Thyroid gland (tissue), 4 donors: ENCODE measurements at regions not wholly inside any gene's neighbourhood (a gene's known extent, or its start where the extent isn't known, plus 50 kb on each side); places are given as distances from the start of the nearest gene placed in this dataset.

ENCODE experiments used
- CTCF ChIP-seq, 6 experiments: fragments of 200-600 bp in 3 of 6; fragments of 450-650 bp in 3 of 6; sonication (generic) in 3 of 6; IDR thresholded peaks; one replicate each; pipeline ENCODE4 v1.5.1; 2016 to 2019; ENCODE audit warnings: antibody characterized with exemption in 6 of 6, mild to moderate bottlenecking in 2 of 6, inconsistent platforms in 1 of 6, moderate library complexity in 1 of 6
- POLR2A ChIP-seq, 2 donors: fragments of 450-650 bp; IDR thresholded peaks; one replicate each; pipeline ENCODE4 v1.6.1; 2017; ENCODE audit warnings: antibody characterized with exemption in 2 of 2, mild to moderate bottlenecking in 2 of 2, moderate library complexity in 1 of 2

DNA sequence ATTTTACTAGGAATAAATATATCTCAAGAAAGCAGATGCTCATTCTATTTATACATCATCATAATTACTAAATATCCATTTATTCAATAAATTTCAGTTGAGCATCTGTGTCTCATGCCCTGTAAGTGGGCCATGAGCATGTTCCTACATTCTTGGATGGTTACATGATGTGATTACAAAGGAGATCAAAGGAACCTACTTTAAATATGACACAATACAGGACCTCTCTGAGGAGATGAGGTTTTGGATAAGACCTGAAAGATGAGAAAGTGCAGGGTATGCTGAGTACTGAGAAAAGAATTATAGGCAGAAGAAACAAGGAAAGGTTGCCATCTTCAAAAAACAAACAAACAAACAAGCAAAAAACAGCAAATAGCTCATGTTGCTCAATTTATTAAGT lies 105.4 kb upstream of the CNTN1 start:
- TF ChIP-seq CTCF (IDR thresholded peaks at IDR 0.05), result no peak
- TF ChIP-seq POLR2A (IDR thresholded peaks at IDR 0.05), result no peak
